Peyer's patch (tissue), 4 donors: ENCODE measurements at regions not wholly inside any gene's neighbourhood (a gene's known extent, or its start where the extent isn't known, plus 50 kb on each side); places are given as distances from the start of the nearest gene placed in this dataset.

Experiments
- POLR2A ChIP-seq, 2 donors: fragments of 450-650 bp; IDR thresholded peaks; one replicate each; pipeline ENCODE4 v1.5.1; 2017; ENCODE audit warnings: antibody characterized with exemption in 2 of 2, mild to moderate bottlenecking in 2 of 2, moderate library complexity in 2 of 2
- TF ChIP-seq, protein P1 (sequence below), 6 experiments: fragments of 450-650 bp in 4 of 6; fragments of 200-600 bp in 2 of 6; sonication (generic) in 1 of 6; IDR thresholded peaks; one replicate each; pipeline ENCODE4 v1.5.1; 2017 to 2019; ENCODE audit warnings: antibody characterized with exemption in 6 of 6, mild to moderate bottlenecking in 3 of 6, moderate library complexity in 1 of 6

DNA sequence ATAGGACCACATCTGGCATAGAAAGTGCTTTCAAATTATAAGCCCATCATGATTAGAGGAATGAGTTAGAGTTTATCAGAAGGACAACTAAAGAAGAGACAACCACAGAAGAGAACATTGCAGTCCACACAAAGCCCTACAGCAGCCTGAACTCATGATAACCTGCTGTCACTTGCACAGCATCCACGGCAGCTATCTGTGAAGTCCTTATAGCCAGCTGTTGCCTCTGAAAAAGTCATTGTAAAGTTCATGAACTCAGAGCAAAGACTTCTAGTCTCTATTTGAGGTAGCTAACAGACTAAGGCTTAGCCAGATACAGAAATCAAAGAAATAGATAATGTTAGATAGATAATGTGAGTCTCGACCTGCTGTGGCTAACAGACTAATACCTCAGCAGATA is 450.0 kb downstream of the KLF5 start:
- no peak for TF ChIP-seq POLR2A (IDR thresholded peaks at IDR 0.05)
- TF ChIP-seq, protein P1, sequence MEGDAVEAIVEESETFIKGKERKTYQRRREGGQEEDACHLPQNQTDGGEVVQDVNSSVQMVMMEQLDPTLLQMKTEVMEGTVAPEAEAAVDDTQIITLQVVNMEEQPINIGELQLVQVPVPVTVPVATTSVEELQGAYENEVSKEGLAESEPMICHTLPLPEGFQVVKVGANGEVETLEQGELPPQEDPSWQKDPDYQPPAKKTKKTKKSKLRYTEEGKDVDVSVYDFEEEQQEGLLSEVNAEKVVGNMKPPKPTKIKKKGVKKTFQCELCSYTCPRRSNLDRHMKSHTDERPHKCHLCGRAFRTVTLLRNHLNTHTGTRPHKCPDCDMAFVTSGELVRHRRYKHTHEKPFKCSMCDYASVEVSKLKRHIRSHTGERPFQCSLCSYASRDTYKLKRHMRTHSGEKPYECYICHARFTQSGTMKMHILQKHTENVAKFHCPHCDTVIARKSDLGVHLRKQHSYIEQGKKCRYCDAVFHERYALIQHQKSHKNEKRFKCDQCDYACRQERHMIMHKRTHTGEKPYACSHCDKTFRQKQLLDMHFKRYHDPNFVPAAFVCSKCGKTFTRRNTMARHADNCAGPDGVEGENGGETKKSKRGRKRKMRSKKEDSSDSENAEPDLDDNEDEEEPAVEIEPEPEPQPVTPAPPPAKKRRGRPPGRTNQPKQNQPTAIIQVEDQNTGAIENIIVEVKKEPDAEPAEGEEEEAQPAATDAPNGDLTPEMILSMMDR (IDR thresholded peaks at IDR 0.05): no peak
